Hepatocyte (in vitro differentiated cells): ENCODE measurements at regions not wholly inside any gene's neighbourhood (a gene's known extent, or its start where the extent isn't known, plus 50 kb on each side); places are given as distances from the start of the nearest gene placed in this dataset.

ENCODE experiments used
- DNase-seq: peaks from one replicate; pipeline ENCODE4 v3.0.0-alpha.2; 2016; ENCODE audit warnings: low spot score
- H2AFZ ChIP-seq: fragments of 200-600 bp; sonication (generic); 2 replicates; pipeline ENCODE4 v1.6.0; 2016; ENCODE audit warnings: antibody characterized with exemption, mild to moderate bottlenecking
- H3K27ac ChIP-seq: fragments of 200-600 bp; sonication (generic); 2 replicates; pipeline ENCODE4 v1.5.1; 2016; ENCODE audit warnings: mild to moderate bottlenecking
- H3K27me3 ChIP-seq: fragments of 200-600 bp; sonication (generic); 2 replicates; pipeline ENCODE4 v1.6.1; 2016
- H3K36me3 ChIP-seq: fragments of 200-600 bp; sonication (generic); replicated peaks from 2 replicates; pipeline ENCODE4 v1.5.1; 2016; ENCODE audit warnings: low read depth; ENCODE audit not compliant: insufficient read depth
- H3K4me1 ChIP-seq: fragments of 200-600 bp; sonication (generic); 2 replicates; pipeline ENCODE4 v1.5.1; 2016; ENCODE audit warnings: mild to moderate bottlenecking, moderate library complexity; ENCODE audit not compliant: insufficient read depth
- H3K4me2 ChIP-seq: fragments of 200-600 bp; sonication (generic); 2 replicates; pipeline ENCODE4 v1.6.0; 2016
- H3K4me3 ChIP-seq: fragments of 200-600 bp; sonication (generic); 2 replicates; pipeline ENCODE4 v1.5.1; 2016; ENCODE audit warnings: mild to moderate bottlenecking
- H3K79me2 ChIP-seq: fragments of 200-600 bp; sonication (generic); 2 replicates; pipeline ENCODE4 v1.6.0; 2017; ENCODE audit warnings: mild to moderate bottlenecking
- H3K9me2 ChIP-seq: fragments of 200-600 bp; sonication (generic); replicated peaks from 2 replicates; pipeline ENCODE4 v1.6.0; 2017; ENCODE audit warnings: mild to moderate bottlenecking; ENCODE audit not compliant: insufficient read depth
- H3K9me3 ChIP-seq: fragments of 200-600 bp; sonication (generic); 2 replicates; pipeline ENCODE4 v1.5.1; 2016; ENCODE audit warnings: low read depth, mild to moderate bottlenecking
- H4K20me1 ChIP-seq: fragments of 200-600 bp; sonication (generic); 2 replicates; pipeline ENCODE4 v1.6.0; 2016; ENCODE audit warnings: mild to moderate bottlenecking; ENCODE audit not compliant: insufficient read depth, poor library complexity, severe bottlenecking
- CTCF ChIP-seq: fragments of 200-600 bp; sonication (generic); IDR thresholded peaks from 2 replicates; pipeline ENCODE4 v1.5.1; 2016; ENCODE audit warnings: antibody characterized with exemption, mild to moderate bottlenecking; ENCODE audit not compliant: poor library complexity
- EZH2 ChIP-seq: fragments of 200-600 bp; sonication (generic); IDR thresholded peaks from 2 replicates; pipeline ENCODE4 v1.6.1; 2016; ENCODE audit warnings: antibody characterized with exemption, mild to moderate bottlenecking, borderline replicate concordance
- EZH2phosphoT487 ChIP-seq: fragments of 200-600 bp; sonication (generic); IDR thresholded peaks from one replicate; pipeline ENCODE4 v1.6.1; 2018; ENCODE audit warnings: antibody characterized with exemption, mild to moderate bottlenecking, low read depth, moderate library complexity; ENCODE audit not compliant: unreplicated experiment, severe bottlenecking
- WGBS: methylation state at CpG from one replicate; pipeline ENCODE4 v1.1.6; 2016; ENCODE audit warnings: low lambda C conversion rate; ENCODE audit errors: missing lambda C conversion rate; 5-methylcytosine and 5-hydroxymethylcytosine counted together

- 20% methylated on average over 12 of the region's 12 CpGs for WGBS
- Histone ChIP-seq H3K36me3 (no peaks in the 10 kb centered on the region), H3K4me2 (peak overlapping the region; percentile 13), H3K79me2 (no peaks in the 10 kb centered on the region), H2AFZ (peak overlapping the region; percentile 20), H3K27ac (peak overlapping the region; percentile 33), H3K4me3 (no peak overlapping the region), H3K9me3 (no peaks in the 10 kb centered on the region), H3K4me1 (no peaks in the 10 kb centered on the region), H3K27me3 (no peaks in the 10 kb centered on the region), H4K20me1 (no peaks in the 10 kb centered on the region), H3K9me2 (no peaks in the 10 kb centered on the region)
- no peak for TF ChIP-seq EZH2
- TF ChIP-seq CTCF = peak; percentile 71
- no peak for TF ChIP-seq EZH2phosphoT487
- DNase-seq = peak; percentile 73
Measured at GRCh38 chr1:209190591-209191261, 392.8 kb upstream of the CAMK1G start.

GRCh38 chr1:209191262-209191634 lies 392.3 kb upstream of the CAMK1G start:
- Histone ChIP-seq H4K20me1 (no peaks in the 10 kb centered on the region), H3K4me3 (no peak overlapping the region), H3K27me3 (no peaks in the 10 kb centered on the region), H3K9me2 (no peaks in the 10 kb centered on the region), H3K9me3 (peaks cover 5% of the 10 kb centered on the region), H3K27ac (peak overlapping the region; percentile 33), H3K4me2 (peak overlapping the region; percentile 13), H3K79me2 (no peaks in the 10 kb centered on the region), H3K36me3 (no peaks in the 10 kb centered on the region), H3K4me1 (no peaks in the 10 kb centered on the region), H2AFZ (no peak overlapping the region)
- no peak for TF ChIP-seq EZH2phosphoT487
- no peak for TF ChIP-seq CTCF
- TF ChIP-seq EZH2 = no peak
- no peak for DNase-seq
- WGBS = 77% methylated on average over 1 of the region's 1 CpG

- no peak overlapping the region for H3K4me2 ChIP-seq
- no peak for DNase-seq
- no peaks in the 10 kb centered on the region for H3K36me3 ChIP-seq
- H3K27ac ChIP-seq = no peak overlapping the region
- H3K79me2 ChIP-seq = no peaks in the 10 kb centered on the region
- H3K4me3 ChIP-seq = no peak overlapping the region
- no peak overlapping the region for H2AFZ ChIP-seq
- TF ChIP-seq EZH2 (no peak), EZH2phosphoT487 (no peak), CTCF (no peak)
- H3K9me3 ChIP-seq = peaks cover 9% of the 10 kb centered on the region
- no peaks in the 10 kb centered on the region for H3K9me2 ChIP-seq
- H3K4me1 ChIP-seq = peaks cover 2% of the 10 kb centered on the region
- H4K20me1 ChIP-seq = no peaks in the 10 kb centered on the region
- no peaks in the 10 kb centered on the region for H3K27me3 ChIP-seq
Measured at GRCh38 chr1:209196140-209196539, 387.4 kb upstream of the CAMK1G start.
